Colonic mucosa (tissue), 4 donors: ENCODE measurements at regions not wholly inside any gene's neighbourhood (a gene's known extent, or its start where the extent isn't known, plus 50 kb on each side); places are given as distances from the start of the nearest gene placed in this dataset.

Experiments used
- DNase-seq: peaks from one replicate; pipeline ENCODE4 v3.0.0-alpha.2; 2020
- H3K27ac ChIP-seq: fragments of 200-600 bp; one replicate; pipeline ENCODE4 v1.8.0; 2021
- H3K27me3 ChIP-seq: fragments of 200-600 bp; one replicate; pipeline ENCODE4 v1.8.0; 2021
- H3K36me3 ChIP-seq: fragments of 200-600 bp; one replicate; pipeline ENCODE4 v1.8.0; 2021
- H3K4me1 ChIP-seq: fragments of 200-600 bp; one replicate; pipeline ENCODE4 v1.8.0; 2021; ENCODE audit warnings: mild to moderate bottlenecking
- H3K4me3 ChIP-seq: fragments of 200-600 bp; one replicate; pipeline ENCODE4 v1.8.0; 2021
- H3K9ac ChIP-seq, 2 donors: one replicate each; pipeline ENCODE4 v1.7.0; 2013; ENCODE audit warnings: control low read depth in 2 of 2, low read depth in 2 of 2, low read length in 2 of 2
- H3K9me3 ChIP-seq: fragments of 200-600 bp; one replicate; pipeline ENCODE4 v1.8.0; 2021
- CTCF ChIP-seq: fragments of 200-600 bp; IDR thresholded peaks from one replicate; pipeline ENCODE4 v1.8.0; 2022; ENCODE audit warnings: antibody characterized with exemption, mild to moderate bottlenecking
- intact Hi-C: fragments of 100-400 bp; cut with DNase I; formaldehyde crosslinking; loops from one replicate; pipeline ENCODE4 v1.14.1; 2022
- donor health status: healthy.
- donor health status: DM: no; HTN: no; CAD: no.
- donor health status: DM: no; HTN: no; CAD: no.

GRCh38 chr10:131830446-131831130, 70.2 kb upstream of the PPP2R2D start:
- no peaks in the 10 kb centered on the region for H3K9me3 ChIP-seq
- no peak for TF ChIP-seq CTCF
- H3K4me3 ChIP-seq: no peak overlapping the region
- intact Hi-C loops: no loop called here
- H3K9ac ChIP-seq: no peak overlapping the region
- DNase-seq: no peak
- H3K27ac ChIP-seq: no peak overlapping the region
- H3K4me1 ChIP-seq: no peaks in the 10 kb centered on the region
- H3K27me3 ChIP-seq: no peaks in the 10 kb centered on the region
- H3K36me3 ChIP-seq: no peaks in the 10 kb centered on the region

- Histone ChIP-seq H3K27ac (no peak overlapping the region), H3K27me3 (no peaks in the 10 kb centered on the region), H3K9me3 (no peaks in the 10 kb centered on the region), H3K4me1 (no peaks in the 10 kb centered on the region), H3K4me3 (no peak overlapping the region), H3K36me3 (no peaks in the 10 kb centered on the region), H3K9ac (no peak overlapping the region)
- no peak for TF ChIP-seq CTCF
- intact Hi-C loops: no loop called here
- no peak for DNase-seq
Observed at GRCh38 chr10:131831561-131831960, 69.2 kb upstream of the PPP2R2D start.

- Histone ChIP-seq H3K27ac (no peak overlapping the region), H3K9ac (no peak overlapping the region), H3K27me3 (no peaks in the 10 kb centered on the region), H3K4me3 (no peak overlapping the region), H3K4me1 (no peaks in the 10 kb centered on the region), H3K9me3 (no peaks in the 10 kb centered on the region), H3K36me3 (no peaks in the 10 kb centered on the region)
- intact Hi-C loops: no loop called here
- no peak for DNase-seq
- TF ChIP-seq CTCF: no peak
Observed at GRCh38 chr10:131832056-131832685, 68.6 kb upstream of the PPP2R2D start.

- H3K27me3 ChIP-seq: no peaks in the 10 kb centered on the region
- TF ChIP-seq CTCF: no peak
- no peak for DNase-seq
Observed at GRCh38 chr10:131833013-131833412, 67.8 kb upstream of the PPP2R2D start.

GRCh38 chr10:131833446-131834080, 67.2 kb upstream of the PPP2R2D start:
- H3K9me3 ChIP-seq: no peaks in the 10 kb centered on the region

More at GRCh38 chr10:131833013-131833412, 67.8 kb upstream of the PPP2R2D start:
- Histone ChIP-seq H3K9ac (no peak overlapping the region), H3K36me3 (no peaks in the 10 kb centered on the region), H3K9me3 (no peaks in the 10 kb centered on the region), H3K4me1 (no peaks in the 10 kb centered on the region), H3K4me3 (no peak overlapping the region), H3K27ac (no peak overlapping the region)
- intact Hi-C loops: no loop called here

More at GRCh38 chr10:131833446-131834080, 67.2 kb upstream of the PPP2R2D start:
- TF ChIP-seq CTCF: no peak
- H3K27me3 ChIP-seq: no peaks in the 10 kb centered on the region
- no peaks in the 10 kb centered on the region for H3K36me3 ChIP-seq
- DNase-seq: no peak
- intact Hi-C loops: no loop called here
- no peaks in the 10 kb centered on the region for H3K4me1 ChIP-seq
- no peak overlapping the region for H3K4me3 ChIP-seq
- no peak overlapping the region for H3K27ac ChIP-seq
- no peak overlapping the region for H3K9ac ChIP-seq
